SJCRH30 (cell line): ENCODE measurements at regions not wholly inside any gene's neighbourhood (a gene's known extent, or its start where the extent isn't known, plus 50 kb on each side); places are given as distances from the start of the nearest gene placed in this dataset.
A peak's percentile ranks its signal among the peaks of the same experiment; 100 is the strongest.

ENCODE experiments used
- DNase-seq, 2 experiments: peaks; one replicate each; pipeline ENCODE4 v3.0.0-alpha.2; 2015 to 2020
- H3K27ac ChIP-seq: fragments of 250-450 bp; sonication (Bioruptor Pico); 2 replicates; pipeline ENCODE4 v1.5.1; 2020; ENCODE audit warnings: mild to moderate bottlenecking, moderate library complexity
- H3K27me3 ChIP-seq: fragments of 250-450 bp; sonication (Bioruptor Pico); 2 replicates; pipeline ENCODE4 v1.5.1; 2020; ENCODE audit warnings: mild to moderate bottlenecking, moderate library complexity
- H3K36me3 ChIP-seq: fragments of 250-450 bp; sonication (Bioruptor Pico); 2 replicates; pipeline ENCODE4 v1.5.1; 2020; ENCODE audit warnings: mild to moderate bottlenecking, moderate library complexity
- H3K4me1 ChIP-seq: fragments of 250-450 bp; sonication (Bioruptor Pico); 2 replicates; pipeline ENCODE4 v1.5.1; 2020; ENCODE audit warnings: mild to moderate bottlenecking, moderate library complexity
- H3K4me3 ChIP-seq: fragments of 250-450 bp; sonication (Bioruptor Pico); 2 replicates; pipeline ENCODE4 v1.5.1; 2020; ENCODE audit warnings: mild to moderate bottlenecking, moderate library complexity
- H3K9me3 ChIP-seq: fragments of 250-450 bp; sonication (Bioruptor Pico); replicated peaks from 2 replicates; pipeline ENCODE4 v1.5.1; 2020; ENCODE audit warnings: mild to moderate bottlenecking, moderate library complexity

DNA sequence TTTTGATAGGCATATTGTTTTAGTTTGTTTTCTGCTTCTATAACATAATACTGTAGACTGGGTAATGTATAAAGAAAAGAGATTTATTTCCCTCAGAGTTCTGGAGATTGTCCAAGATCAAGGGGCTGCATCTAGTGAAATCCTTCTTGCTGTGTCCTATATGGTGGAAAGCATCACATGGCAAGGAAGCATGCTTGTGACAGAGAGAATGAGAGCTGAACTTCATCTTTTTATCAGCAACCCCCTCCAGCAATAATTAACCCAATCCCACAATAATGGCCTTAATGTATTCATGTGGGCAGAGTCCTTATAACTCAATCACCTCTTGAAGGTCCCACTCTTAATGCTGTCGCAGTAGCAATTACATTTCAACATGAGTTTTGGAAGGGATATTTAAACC, 141.4 kb downstream of the CENPW start:
- no peaks in the 10 kb centered on the region for H3K4me1 ChIP-seq
- no peak overlapping the region for H3K27ac ChIP-seq
- no peak overlapping the region for H3K4me3 ChIP-seq
- no peak for DNase-seq
- H3K36me3 ChIP-seq, result no peaks in the 10 kb centered on the region
- no peaks in the 10 kb centered on the region for H3K27me3 ChIP-seq
- H3K9me3 ChIP-seq, result no peaks in the 10 kb centered on the region

DNA sequence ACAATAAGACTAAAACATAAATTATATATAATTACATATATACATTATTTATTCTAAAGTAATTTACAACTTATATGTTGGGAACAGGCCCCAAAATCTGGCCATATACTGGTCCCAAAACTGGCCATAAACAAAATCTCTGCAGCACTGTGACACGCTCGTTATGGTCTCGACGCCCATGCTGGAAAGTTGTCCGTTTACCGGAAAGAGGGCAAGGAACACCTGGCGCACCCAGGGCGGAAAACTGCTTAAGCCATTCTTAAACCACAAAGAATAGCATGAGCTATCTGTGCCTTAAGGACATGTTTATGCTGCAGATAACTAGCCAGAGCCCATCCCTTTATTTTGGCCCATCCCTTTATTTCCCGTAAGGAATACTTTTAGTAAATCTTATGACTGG, 164.9 kb downstream of the CENPW start:
- no peaks in the 10 kb centered on the region for H3K4me1 ChIP-seq
- no peaks in the 10 kb centered on the region for H3K36me3 ChIP-seq

DNA sequence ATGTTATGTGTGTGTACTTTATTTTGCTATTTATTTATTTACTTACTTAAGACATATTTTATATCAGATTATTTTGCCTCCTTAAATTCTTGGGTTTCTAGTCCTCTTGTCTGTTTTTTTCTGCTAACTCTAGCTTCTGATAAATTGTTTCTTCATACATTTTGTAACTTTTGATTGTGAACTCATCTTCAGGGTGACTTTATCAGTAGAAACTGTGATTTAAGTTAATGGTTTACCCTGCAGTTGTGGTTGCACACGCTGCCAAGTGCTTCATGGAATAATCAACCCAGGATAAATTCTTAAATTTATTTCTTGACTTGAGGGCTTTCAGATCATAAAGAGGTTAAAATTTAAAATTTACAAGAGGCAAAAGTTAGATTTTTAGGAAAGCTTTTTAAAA, 173.3 kb downstream of the CENPW start:
- no peak for DNase-seq
- Histone ChIP-seq H3K4me1 (no peaks in the 10 kb centered on the region), H3K27ac (no peak overlapping the region), H3K36me3 (no peaks in the 10 kb centered on the region; the same call in 1 of the 2 replicates), H3K9me3 (no peaks in the 10 kb centered on the region), H3K4me3 (no peak overlapping the region), H3K27me3 (no peaks in the 10 kb centered on the region)

More for the DNA sequence above, 164.9 kb downstream of the CENPW start:
- DNase-seq, result peak; percentile 27 to 52
- Histone ChIP-seq H3K9me3 (no peaks in the 10 kb centered on the region), H3K4me3 (no peak overlapping the region), H3K27me3 (no peaks in the 10 kb centered on the region), H3K27ac (no peak overlapping the region)

DNA sequence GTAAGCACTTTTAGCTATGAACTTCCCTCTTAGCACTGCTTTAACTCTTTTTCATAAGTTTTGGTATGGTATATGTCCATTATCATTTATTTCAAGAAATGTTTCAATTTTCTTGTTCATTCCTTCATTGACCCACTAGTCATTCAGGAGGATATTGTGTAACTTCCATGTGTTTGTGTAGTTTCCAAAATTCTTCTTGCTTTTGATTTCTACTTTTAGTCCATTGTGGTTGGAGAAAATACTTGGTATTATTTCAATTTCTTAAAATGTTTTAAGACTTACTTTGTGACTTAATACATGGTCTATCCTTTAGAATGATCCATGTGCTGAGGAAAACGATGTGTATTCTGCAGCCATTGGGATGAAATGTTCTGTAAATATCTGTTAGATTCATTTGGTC, 176.5 kb downstream of the CENPW start:
- no peak overlapping the region for H3K4me3 ChIP-seq
- H3K9me3 ChIP-seq, result no peaks in the 10 kb centered on the region
- H3K4me1 ChIP-seq, result no peaks in the 10 kb centered on the region
- no peaks in the 10 kb centered on the region for H3K36me3 ChIP-seq
- no peak overlapping the region for H3K27ac ChIP-seq
- H3K27me3 ChIP-seq, result no peaks in the 10 kb centered on the region
- no peak for DNase-seq

DNA sequence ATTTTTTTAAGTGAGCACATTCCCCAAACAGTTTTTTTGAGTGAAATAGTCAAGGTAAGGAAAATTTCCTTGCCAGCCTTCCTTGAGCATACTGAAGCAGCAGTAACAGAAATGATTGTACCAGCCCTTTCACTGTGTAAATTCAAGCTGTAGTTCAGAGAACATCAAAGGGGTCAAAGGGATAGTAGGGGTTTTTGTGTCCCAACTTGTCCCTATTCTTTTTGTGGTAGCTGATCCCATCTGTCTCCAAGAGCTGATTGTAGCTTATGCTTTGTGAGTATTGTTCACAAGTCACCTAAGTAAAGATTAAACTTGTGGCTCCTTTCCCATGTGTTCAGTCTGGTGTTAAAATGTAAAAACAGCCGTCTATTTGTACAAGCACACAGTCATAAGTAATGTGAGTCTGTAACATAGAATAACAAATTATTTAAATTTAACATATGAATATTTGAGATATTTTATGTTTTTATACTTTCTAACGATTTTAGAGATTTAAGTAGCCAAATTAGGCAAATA, 185.0 kb downstream of the CENPW start:
- H3K9me3 ChIP-seq, result no peaks in the 10 kb centered on the region
- no peak overlapping the region for H3K27ac ChIP-seq
- no peak for DNase-seq
- H3K4me1 ChIP-seq, result no peaks in the 10 kb centered on the region
- no peak overlapping the region for H3K4me3 ChIP-seq
- no peaks in the 10 kb centered on the region for H3K27me3 ChIP-seq
- no peaks in the 10 kb centered on the region for H3K36me3 ChIP-seq

DNA sequence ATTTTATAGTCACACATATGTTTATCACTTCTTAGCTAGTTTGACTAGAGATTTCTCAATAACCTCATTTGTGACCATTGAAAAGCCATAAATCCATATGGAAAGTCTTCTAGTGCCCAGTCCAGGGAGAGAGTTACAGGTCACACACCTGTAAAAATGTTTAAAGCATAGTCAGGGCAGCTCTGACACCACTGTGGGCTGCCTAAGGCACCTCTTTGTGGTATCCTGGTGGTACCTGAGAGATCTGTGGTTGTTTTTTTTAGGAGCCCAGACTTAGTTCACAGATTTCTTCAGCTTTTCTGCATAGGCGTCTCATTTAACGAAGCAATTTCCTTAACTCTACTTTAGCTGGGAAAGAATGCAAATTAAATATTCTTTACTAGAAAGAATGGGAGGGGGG, 186.6 kb downstream of the CENPW start:
- Histone ChIP-seq H3K4me3 (no peak overlapping the region), H3K4me1 (no peaks in the 10 kb centered on the region), H3K27ac (no peak overlapping the region), H3K27me3 (no peaks in the 10 kb centered on the region), H3K36me3 (no peaks in the 10 kb centered on the region), H3K9me3 (no peaks in the 10 kb centered on the region)
- DNase-seq, result no peak

DNA sequence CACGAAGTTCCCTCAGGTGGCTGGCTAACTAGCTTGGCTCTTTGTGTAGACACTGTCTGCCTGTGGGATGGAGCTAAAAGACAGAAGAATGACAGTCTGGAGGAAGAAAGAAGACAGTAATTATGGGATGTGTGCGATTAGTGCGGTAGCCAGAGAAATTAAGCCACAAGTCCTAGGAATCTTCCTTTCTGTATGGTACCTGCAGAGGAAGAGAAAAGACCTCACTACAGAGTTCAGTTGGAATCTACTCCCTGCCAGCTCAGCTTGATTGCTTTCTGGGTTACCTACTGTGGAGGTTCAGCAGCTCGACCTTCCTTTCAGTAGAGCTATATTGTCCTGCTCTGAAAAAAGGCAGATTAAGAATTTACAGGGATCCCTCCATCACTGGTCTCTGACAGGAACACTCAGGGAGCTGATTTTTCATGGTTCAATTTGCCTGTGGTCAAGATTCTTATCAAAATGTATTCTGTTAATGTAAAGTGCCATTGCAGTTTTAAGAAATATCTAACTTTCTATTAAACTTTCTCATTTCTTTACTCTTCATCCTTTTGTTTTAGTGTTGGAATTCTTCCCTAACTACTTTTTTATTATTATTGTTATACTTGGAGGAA, 187.2 kb downstream of the CENPW start:
- no peaks in the 10 kb centered on the region for H3K9me3 ChIP-seq

DNA sequence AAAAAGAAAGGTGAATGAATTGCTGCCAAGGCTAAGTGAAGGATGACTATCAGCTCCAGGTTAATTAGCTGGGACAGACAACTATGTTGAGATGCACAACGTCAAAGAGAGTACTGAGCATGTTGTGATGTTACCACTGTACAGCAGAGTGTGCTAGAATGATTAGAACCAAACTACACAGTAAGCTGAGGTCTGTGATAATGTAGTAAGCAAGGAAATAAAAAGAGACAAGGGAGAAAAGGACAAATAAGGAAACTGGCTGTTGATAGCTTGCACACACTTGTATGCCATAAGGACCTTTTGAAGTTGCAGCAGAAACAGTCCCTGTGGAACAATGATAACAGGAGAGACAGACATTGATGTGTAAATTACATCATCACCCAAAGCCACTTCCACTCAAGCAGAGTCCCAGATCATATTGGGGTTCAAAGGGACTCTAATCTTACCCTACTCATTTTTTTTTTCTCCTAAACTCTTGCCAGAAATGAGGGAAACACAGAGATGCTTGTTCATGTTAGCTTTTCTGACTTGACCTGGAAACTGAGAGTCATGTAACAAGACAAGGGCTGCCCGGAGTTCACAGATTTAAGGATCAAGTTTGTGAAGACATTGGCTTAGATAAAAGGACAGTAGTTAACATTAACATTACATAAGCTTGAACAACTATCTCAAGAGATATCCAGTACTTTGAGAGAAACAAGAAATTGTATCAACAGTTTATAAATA, 189.9 kb downstream of the CENPW start:
- H3K27ac ChIP-seq, result no peak overlapping the region
- no peak overlapping the region for H3K4me3 ChIP-seq
- no peaks in the 10 kb centered on the region for H3K27me3 ChIP-seq
- no peaks in the 10 kb centered on the region for H3K9me3 ChIP-seq
- no peaks in the 10 kb centered on the region for H3K36me3 ChIP-seq
- H3K4me1 ChIP-seq, result no peaks in the 10 kb centered on the region
- DNase-seq, result no peak

More for the DNA sequence above, 187.2 kb downstream of the CENPW start:
- no peak overlapping the region for H3K4me3 ChIP-seq
- DNase-seq, result no peak
- no peak overlapping the region for H3K27ac ChIP-seq
- no peaks in the 10 kb centered on the region for H3K4me1 ChIP-seq
- H3K36me3 ChIP-seq, result no peaks in the 10 kb centered on the region
- no peaks in the 10 kb centered on the region for H3K27me3 ChIP-seq

DNA sequence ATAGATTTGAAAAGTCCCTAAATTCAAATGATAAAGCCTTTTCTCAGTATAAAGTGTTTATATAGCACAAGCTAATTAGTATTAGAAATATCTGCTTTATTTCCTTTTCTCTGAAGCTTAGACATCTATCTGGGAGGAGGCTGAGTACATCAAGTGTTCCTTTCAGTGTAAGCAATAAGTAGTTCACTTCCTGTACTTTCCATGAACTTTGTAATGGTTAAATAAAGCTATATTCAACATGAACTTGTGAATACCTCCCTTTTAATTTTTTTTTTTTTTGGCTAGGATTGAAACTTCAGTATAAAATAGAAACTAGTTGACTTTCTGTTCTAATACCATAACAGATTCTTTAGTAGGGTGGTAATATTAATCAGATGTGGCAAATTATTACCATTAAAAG, 190.9 kb downstream of the CENPW start:
- H3K9me3 ChIP-seq, result no peaks in the 10 kb centered on the region
- no peak overlapping the region for H3K27ac ChIP-seq
- H3K36me3 ChIP-seq, result no peaks in the 10 kb centered on the region
- H3K4me3 ChIP-seq, result no peak overlapping the region
- no peak for DNase-seq
- H3K27me3 ChIP-seq, result no peaks in the 10 kb centered on the region
- H3K4me1 ChIP-seq, result peaks cover 2% of the 10 kb centered on the region; the same call in 1 of the 2 replicates

DNA sequence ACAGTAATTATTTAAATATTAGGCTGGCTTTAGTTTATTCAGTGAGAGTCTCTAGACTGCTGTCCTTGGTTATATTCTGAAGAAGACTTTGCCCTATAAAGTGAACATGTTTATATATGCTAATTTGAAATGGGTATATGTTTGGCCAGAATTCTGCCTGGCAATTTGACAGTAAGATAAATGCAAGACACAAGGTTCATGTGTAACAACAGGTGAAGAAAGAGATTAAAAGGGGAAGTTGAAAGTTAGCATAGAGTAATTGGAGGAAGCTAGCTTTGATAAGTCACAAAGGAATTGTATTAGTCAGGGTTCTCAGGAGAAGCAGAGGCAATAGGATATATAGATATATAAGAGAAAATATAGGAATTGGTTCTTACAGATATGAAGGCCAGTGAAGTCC, 191.4 kb downstream of the CENPW start:
- H3K27me3 ChIP-seq, result no peaks in the 10 kb centered on the region
- H3K9me3 ChIP-seq, result no peaks in the 10 kb centered on the region
- no peak overlapping the region for H3K4me3 ChIP-seq
- no peak for DNase-seq
- no peaks in the 10 kb centered on the region for H3K36me3 ChIP-seq
- H3K27ac ChIP-seq, result no peak overlapping the region
- H3K4me1 ChIP-seq, result peaks cover 5% of the 10 kb centered on the region; the same call in 1 of the 2 replicates

DNA sequence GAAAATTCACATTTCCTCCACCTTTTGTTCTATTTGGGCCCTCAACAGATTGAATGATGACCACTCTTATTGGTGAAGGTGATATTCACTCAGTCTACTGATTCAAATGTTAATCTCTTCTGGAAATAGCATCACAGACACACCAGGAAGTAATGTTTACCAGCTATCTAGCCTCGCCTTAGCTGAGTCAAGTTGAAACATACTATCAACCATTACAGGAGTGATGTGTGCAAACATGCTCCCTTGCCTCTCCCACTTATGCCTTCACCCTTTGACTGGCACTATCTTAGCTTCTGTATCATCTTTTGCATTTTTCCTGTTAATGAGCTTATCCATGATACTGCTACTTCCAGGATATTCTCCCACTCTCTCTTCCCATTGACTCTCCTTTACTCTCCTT, 191.9 kb downstream of the CENPW start:
- Histone ChIP-seq H3K27me3 (no peaks in the 10 kb centered on the region), H3K4me1 (peaks cover 5% of the 10 kb centered on the region; the same call in 1 of the 2 replicates), H3K4me3 (no peak overlapping the region), H3K27ac (no peak overlapping the region), H3K9me3 (no peaks in the 10 kb centered on the region), H3K36me3 (no peaks in the 10 kb centered on the region)
- DNase-seq, result no peak

DNA sequence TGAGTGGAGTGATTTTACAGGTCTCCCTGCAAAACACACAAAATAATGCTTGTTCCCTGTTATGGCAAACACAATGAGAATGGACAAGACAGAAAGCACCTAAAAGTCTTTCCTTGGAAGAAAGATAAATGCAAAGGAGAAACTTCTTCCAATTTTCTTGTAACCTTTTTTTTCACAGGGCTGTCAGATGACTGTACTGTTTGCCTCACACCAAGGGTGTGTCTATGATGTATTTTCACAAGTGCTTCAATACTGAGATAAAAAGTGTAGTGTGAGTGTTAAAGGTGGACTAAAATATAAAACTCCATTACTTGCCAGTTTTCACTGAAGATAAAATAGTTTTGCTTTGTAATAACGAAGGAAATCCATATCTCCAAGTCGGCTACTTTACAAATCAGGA, 194.5 kb downstream of the CENPW start:
- no peaks in the 10 kb centered on the region for H3K27me3 ChIP-seq
- no peaks in the 10 kb centered on the region for H3K36me3 ChIP-seq
- H3K4me1 ChIP-seq, result peaks cover 5% of the 10 kb centered on the region
- no peak for DNase-seq
- H3K9me3 ChIP-seq, result no peaks in the 10 kb centered on the region
- H3K27ac ChIP-seq, result no peak overlapping the region
- no peak overlapping the region for H3K4me3 ChIP-seq

DNA sequence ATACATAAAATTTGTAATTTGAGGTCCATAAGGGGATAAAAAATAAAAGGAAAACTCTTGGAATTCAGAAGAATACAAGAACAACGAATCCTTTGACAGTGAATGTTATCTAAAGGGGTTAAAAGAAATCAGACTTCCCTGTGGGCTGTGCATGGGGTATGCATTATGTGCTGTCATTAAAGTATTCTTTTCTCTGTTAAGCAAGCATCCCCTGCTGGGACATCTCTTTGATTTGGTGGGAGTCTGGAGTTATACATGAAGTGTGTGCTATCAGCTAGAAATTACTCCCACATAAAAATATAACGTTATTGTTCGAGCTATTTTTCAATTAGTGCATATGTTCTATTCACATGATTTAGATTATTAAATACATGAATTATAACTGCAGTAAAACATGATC, 195.2 kb downstream of the CENPW start:
- H3K4me3 ChIP-seq, result no peak overlapping the region
- peaks cover 5% of the 10 kb centered on the region for H3K4me1 ChIP-seq
- no peak for DNase-seq

DNA sequence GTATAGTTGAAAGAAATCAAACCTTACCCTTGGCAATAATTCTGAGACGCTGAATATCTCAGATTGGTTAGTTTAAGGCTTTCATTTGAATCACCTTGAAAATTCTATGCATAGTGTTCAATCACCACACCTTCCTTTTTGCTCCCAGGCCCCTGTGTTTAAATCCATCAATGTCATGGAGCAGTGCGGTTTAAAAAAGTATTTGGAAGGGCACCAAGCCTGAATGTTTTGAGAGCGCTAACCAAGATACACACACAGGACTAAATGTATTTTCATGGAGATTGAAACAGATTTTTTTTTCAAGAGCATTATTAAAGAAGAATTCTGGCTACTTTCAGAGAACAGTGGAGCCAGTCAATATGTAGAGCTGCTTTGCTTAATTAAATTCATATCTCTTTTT, 195.7 kb downstream of the CENPW start:
- no peak overlapping the region for H3K27ac ChIP-seq
- peak in 1 of 2 experiments; percentile 26 for DNase-seq
- H3K4me1 ChIP-seq, result peaks cover 5% of the 10 kb centered on the region
- no peak overlapping the region for H3K4me3 ChIP-seq
- no peaks in the 10 kb centered on the region for H3K27me3 ChIP-seq
- H3K9me3 ChIP-seq, result no peaks in the 10 kb centered on the region
- no peaks in the 10 kb centered on the region for H3K36me3 ChIP-seq

More for the DNA sequence above, 195.2 kb downstream of the CENPW start:
- H3K36me3 ChIP-seq, result no peaks in the 10 kb centered on the region
- H3K27ac ChIP-seq, result no peak overlapping the region
- H3K9me3 ChIP-seq, result no peaks in the 10 kb centered on the region
- no peaks in the 10 kb centered on the region for H3K27me3 ChIP-seq

DNA sequence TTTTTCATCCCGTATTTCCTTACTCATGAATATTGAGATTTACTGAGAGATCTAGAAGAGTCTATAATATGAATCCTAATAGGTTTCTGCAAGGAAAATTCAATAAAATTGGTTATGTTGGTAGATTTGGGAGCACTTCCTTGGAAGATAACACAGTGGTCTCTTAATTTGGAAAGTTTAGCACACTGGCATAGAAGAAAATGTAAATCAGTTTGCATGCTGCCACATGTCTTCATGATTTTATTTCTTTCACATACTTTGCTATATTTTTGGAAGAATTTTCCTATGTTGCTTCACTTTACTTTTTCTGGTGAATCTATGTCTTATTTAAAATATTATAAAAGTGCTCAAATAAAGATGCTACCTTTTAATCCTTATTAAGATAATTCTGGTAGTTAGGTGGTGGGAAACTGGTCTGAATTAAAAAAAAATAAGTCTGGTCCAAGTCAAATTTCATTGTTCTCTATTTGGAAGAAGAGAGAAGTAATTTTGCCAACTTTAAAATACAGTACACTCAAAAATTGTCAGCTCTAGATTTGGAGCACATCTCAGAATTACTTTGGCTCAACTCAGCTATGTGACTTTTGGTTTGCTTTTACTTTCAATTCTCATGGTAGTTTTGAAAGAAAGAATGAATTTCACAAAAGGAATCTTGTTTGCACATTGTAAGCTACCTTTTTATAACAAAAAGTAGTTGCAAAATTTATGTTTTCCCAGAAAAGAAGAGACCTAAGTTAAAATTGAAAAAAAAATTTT, 197.3 kb downstream of the CENPW start:
- peaks cover 5% of the 10 kb centered on the region for H3K4me1 ChIP-seq
- H3K27ac ChIP-seq, result no peak overlapping the region
- no peak for DNase-seq
- H3K4me3 ChIP-seq, result no peak overlapping the region
- H3K27me3 ChIP-seq, result no peaks in the 10 kb centered on the region
- no peaks in the 10 kb centered on the region for H3K9me3 ChIP-seq
- no peaks in the 10 kb centered on the region for H3K36me3 ChIP-seq
